ENCODE measurements at regions not wholly inside any gene's neighbourhood (a gene's known extent, or its start where the extent isn't known, plus 50 kb on each side); places are given as distances from the start of the nearest gene placed in this dataset.

- no peaks in the 10 kb centered on the region for H3K79me1 ChIP-seq (ENCODE audit: low read depth in 1 of 2, low read length in 2 of 2)
- TF ChIP-seq MAFK (IDR thresholded peaks at IDR 0.05; ENCODE audit: low read depth, low read length) (peak; percentile 83), ELK1 (IDR thresholded peaks at IDR 0.05; ENCODE audit: borderline replicate concordance, low read depth, low read length) (no peak), RAD21 (IDR thresholded peaks at IDR 0.05; ENCODE audit: low read length) (no peak), RCOR1 (IDR thresholded peaks at IDR 0.05; ENCODE audit: insufficient replicate concordance, low read length) (no peak), CEBPB (IDR thresholded peaks at IDR 0.05; ENCODE audit: low read depth, low read length) (no peak)
- H2AK5ac ChIP-seq (ENCODE audit: low read depth, low read length), result no peak overlapping the region
- peak overlapping the region; percentile 46 for H2BK20ac ChIP-seq (ENCODE audit: low read depth, low read length)
- H3K9ac ChIP-seq (ENCODE audit: low read depth, low read length), result no peak overlapping the region
- H3K18ac ChIP-seq (ENCODE audit: low read depth, low read length), result peak overlapping the region; percentile 29; the same call in 1 of the 2 replicates
- H4K91ac ChIP-seq (ENCODE audit: insufficient read depth, low read depth, low read length), result peak overlapping the region; percentile 32; the same call in 1 of the 2 replicates
- no peak overlapping the region; the same call in 1 of the 2 replicates for H4K5ac ChIP-seq (ENCODE audit: low read depth, low read length)
- H3K9me1 ChIP-seq (ENCODE audit: insufficient read depth, low read length), result no peaks in the 10 kb centered on the region
- intact Hi-C loops (cut with micrococcal nuclease), result no loop called here
- in situ Hi-C loops (cut with MboI; ENCODE audit: low sequenced_read_pairs), result loop anchor here (25.0 kb wide), 1 partner anchor 215 kb away; no protein-coding TSS in a partner anchor
- DNase-seq, result no peak
- no peaks in the 10 kb centered on the region for H4K20me1 ChIP-seq (ENCODE audit: insufficient read depth, low read length)
- H3K36me3 ChIP-seq (ENCODE audit: control insufficient read depth, insufficient read depth, low read length), result no peaks in the 10 kb centered on the region
- H2BK120ac ChIP-seq (ENCODE audit: low read depth, low read length), result peak overlapping the region; percentile 56
- H2BK15ac ChIP-seq (ENCODE audit: low read depth, low read length), result peak overlapping the region; percentile 41; the same call in 1 of the 3 replicates
- no peaks in the 10 kb centered on the region for H3K9me3 ChIP-seq (ENCODE audit: control insufficient read depth, insufficient read depth, low read length)
- dilution Hi-C loops (cut with HindIII; ENCODE audit: low sequenced_read_pairs, unreplicated experiment), result no loop called here
- no CpG with 5 or more reads among the region's 3 CpGs for WGBS, 2 experiments (ENCODE audit: extremely low coverage in 2 of 2, insufficient read length in 1 of 2)
- no peak overlapping the region for H3K27ac ChIP-seq (ENCODE audit: insufficient read depth, low read length)
- H3K4me1 ChIP-seq (ENCODE audit: control insufficient read depth, insufficient read depth, low read length), result peaks cover 3% of the 10 kb centered on the region
- H2AK9ac ChIP-seq (replicated peaks; ENCODE audit: low read depth, low read length, poor library complexity), result no peak overlapping the region
- H3K4ac ChIP-seq (ENCODE audit: low read depth, low read length), result no peak overlapping the region
- H4K8ac ChIP-seq (ENCODE audit: low read depth in 2 of 2, low read length in 2 of 2), result no peak overlapping the region; a peak in 1 of 4 replicates
- H2BK5ac ChIP-seq (ENCODE audit: low read depth, low read length, poor library complexity, severe bottlenecking), result no peak overlapping the region
- no peak for ATAC-seq (ENCODE audit: low read depth)
- H3K4me2 ChIP-seq (ENCODE audit: low read depth, low read length), result no peak overlapping the region
- H3K27me3 ChIP-seq (ENCODE audit: control insufficient read depth, insufficient read depth, low read length), result no peaks in the 10 kb centered on the region
- no peak overlapping the region for H3K23ac ChIP-seq (ENCODE audit: low read depth, low read length)
- no peak overlapping the region for H3K14ac ChIP-seq (replicated peaks; ENCODE audit: low read depth, low read length)
- BruUV-seq (replicated peaks), result no TSS peak
- ChIA-PET CTCF (no interaction called here), POLR2A (ENCODE audit: unreplicated experiment) (no interaction called here)
- no peak overlapping the region for H2AFZ ChIP-seq (replicated peaks; ENCODE audit: low read length, poor library complexity)
- H3K56ac ChIP-seq (ENCODE audit: extremely low read depth, insufficient read depth, low read length), result no peak overlapping the region
- H3K4me3 ChIP-seq (ENCODE audit: insufficient read depth, low read depth, low read length), result no peak overlapping the region
Measured at GRCh38 chr12:19772776-19773175, 333.5 kb downstream of the AEBP2 start.
